Fibroblast of lung (primary cell): ENCODE measurements at regions not wholly inside any gene's neighbourhood (a gene's known extent, or its start where the extent isn't known, plus 50 kb on each side); places are given as distances from the start of the nearest gene placed in this dataset.

Experiments used
- CTCF ChIP-seq, 2 donors: IDR thresholded peaks in 1 of 2; conservative IDR thresholded peaks in 1 of 2; 1 replicate in 1 of 2; 2 replicates in 1 of 2; pipeline ENCODE4 v1.5.1; 2011 to 2012; ENCODE audit warnings: low read length in 2 of 2, control low read depth in 1 of 2, inconsistent platforms in 1 of 2, low read depth in 1 of 2, mild to moderate bottlenecking in 1 of 2
- EZH2 ChIP-seq: IDR thresholded peaks from 2 replicates; pipeline ENCODE4 v1.5.1; 2012; ENCODE audit warnings: low read length, control low read depth, mild to moderate bottlenecking; ENCODE audit errors: missing control alignments

- TF ChIP-seq CTCF (conservative IDR thresholded peaks at IDR 0.05 in 1 of 2, IDR thresholded peaks at IDR 0.05 in 1 of 2; ENCODE audit: low read depth in 1 of 2, low read length in 2 of 2) (no peak), EZH2 (no peak)
Observed at GRCh38 chr1:172909606-172910326, 141.0 kb downstream of the TNFSF18 start.
